ENCODE measurements at regions not wholly inside any gene's neighbourhood (a gene's known extent, or its start where the extent isn't known, plus 50 kb on each side); places are given as distances from the start of the nearest gene placed in this dataset.

DNA sequence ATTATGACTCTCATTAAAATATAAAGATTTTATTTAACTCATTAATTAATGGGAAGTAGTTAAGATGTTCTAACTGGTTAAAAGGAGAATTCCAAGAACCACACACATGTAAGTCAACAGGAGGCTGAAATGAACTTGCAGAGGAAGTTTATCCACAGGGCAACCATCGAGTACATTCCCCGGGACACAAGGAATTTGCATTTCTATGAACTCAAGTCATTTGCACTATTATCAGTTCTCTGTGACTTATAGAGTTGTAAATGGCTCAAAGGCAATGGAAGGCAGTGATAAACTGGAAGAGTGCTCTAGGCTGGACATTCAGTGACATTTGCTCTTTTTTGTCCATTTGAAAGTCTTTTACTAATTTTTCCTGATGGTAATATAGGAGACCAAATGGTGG, 97.4 kb downstream of the SNX5 start:
- intact Hi-C loops (cut with DNase I), result no loop called here
- TF ChIP-seq, protein P1, sequence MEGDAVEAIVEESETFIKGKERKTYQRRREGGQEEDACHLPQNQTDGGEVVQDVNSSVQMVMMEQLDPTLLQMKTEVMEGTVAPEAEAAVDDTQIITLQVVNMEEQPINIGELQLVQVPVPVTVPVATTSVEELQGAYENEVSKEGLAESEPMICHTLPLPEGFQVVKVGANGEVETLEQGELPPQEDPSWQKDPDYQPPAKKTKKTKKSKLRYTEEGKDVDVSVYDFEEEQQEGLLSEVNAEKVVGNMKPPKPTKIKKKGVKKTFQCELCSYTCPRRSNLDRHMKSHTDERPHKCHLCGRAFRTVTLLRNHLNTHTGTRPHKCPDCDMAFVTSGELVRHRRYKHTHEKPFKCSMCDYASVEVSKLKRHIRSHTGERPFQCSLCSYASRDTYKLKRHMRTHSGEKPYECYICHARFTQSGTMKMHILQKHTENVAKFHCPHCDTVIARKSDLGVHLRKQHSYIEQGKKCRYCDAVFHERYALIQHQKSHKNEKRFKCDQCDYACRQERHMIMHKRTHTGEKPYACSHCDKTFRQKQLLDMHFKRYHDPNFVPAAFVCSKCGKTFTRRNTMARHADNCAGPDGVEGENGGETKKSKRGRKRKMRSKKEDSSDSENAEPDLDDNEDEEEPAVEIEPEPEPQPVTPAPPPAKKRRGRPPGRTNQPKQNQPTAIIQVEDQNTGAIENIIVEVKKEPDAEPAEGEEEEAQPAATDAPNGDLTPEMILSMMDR (IDR thresholded peaks at IDR 0.05), result no peak
- Histone ChIP-seq H3K27me3 (ENCODE audit: insufficient read depth in 3 of 3, low read length in 2 of 3) (peaks cover 0 to 17% (median 0%) of the 10 kb centered on the region in 3 donors), H3K36me3 (ENCODE audit: insufficient read depth in 1 of 2, low read depth in 1 of 2) (no peaks in the 10 kb centered on the region), H3K27ac (no peak overlapping the region), H3K4me3 (no peak overlapping the region), H3K4me1 (no peaks in the 10 kb centered on the region), H3K9me3 (no peaks in the 10 kb centered on the region)
- DNase-seq (no peak), ATAC-seq (no peak)
- WGBS, 3 donors, result 38 to 47% (median 39%) methylated on average over 2 of the region's 2 CpGs

DNA sequence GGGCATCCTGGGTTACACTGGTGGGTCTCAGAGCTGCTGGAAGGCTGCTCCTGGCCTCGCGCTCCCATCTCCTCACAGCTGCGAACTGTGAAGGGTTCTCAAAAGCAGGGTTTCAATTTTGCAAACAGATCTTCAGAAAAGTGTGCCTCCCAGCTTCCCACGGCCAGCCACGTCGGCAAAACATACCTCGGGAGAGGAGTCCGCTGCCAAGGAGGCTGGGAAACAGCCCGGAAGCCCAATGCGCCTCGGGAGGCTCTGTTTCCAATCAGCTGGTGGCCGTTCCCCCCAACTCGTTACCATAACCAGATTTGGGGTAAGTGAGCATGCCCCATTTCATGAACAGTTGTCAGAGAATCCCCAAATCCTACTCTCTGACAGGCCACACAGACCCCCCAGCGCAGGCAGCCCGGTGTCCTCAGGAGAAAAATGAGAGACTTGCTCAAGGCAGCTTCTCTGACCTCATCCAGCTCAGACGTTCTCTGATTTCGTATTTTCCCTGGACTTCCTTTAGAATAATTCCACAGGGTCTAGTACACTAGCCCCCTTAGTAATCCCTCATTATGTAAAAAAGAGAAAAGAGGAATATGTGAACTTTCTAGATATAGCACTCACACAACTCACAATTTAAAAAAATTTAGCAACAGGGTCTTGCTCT, 98.4 kb downstream of the SNX5 start:
- Histone ChIP-seq H3K27ac (no peak overlapping the region), H3K9me3 (no peaks in the 10 kb centered on the region), H3K4me3 (peak overlapping the region; percentile 28), H3K27me3 (ENCODE audit: insufficient read depth in 3 of 3, low read length in 2 of 3) (peaks cover 0 to 17% (median 0%) of the 10 kb centered on the region in 3 donors), H3K36me3 (ENCODE audit: insufficient read depth in 1 of 2, low read depth in 1 of 2) (no peaks in the 10 kb centered on the region), H3K4me1 (no peaks in the 10 kb centered on the region)
- peak in 1 of 4 donors; percentile 24 for ATAC-seq
- 18 to 27% (median 21%) methylated on average over 17 of the region's 17 CpGs for WGBS, 3 donors
- intact Hi-C loops (cut with DNase I), result no loop called here
- no peak for DNase-seq
- TF ChIP-seq, protein P1 (IDR thresholded peaks at IDR 0.05), result no peak

DNA sequence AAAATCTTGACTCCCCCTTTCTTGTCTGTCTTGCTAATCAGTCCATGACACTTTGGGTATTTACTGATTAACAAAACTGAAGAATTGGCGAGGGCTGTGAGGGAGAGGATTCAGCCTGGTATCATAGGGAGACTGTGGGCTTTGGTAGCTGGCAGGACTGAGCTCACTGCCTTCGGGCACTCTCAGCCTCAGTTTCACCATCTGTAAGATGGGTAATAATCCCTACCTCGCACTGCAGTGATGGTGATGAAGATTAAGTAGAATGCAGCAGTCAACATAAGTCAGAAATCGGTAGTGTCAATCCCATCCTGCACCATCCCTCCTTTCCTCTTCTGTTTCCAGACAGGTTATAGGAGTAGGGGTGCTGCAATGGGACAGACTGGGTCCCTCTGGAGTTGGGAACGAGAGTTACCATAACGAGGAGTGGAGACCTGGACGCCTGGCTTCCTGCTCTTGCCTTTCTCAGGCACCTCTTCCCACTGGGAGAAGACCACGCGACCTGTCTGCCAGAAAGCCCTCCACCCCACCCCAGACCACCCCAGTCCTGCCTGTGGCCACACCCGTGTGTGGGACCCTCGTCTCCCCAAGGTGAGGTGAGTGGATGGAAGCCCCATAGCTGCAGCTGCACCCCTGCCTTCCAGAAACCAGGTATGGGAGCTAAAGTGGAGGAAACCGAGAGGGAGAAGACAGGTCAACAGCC, 99.1 kb downstream of the SNX5 start:
- no peaks in the 10 kb centered on the region for H3K9me3 ChIP-seq
- no peak for ATAC-seq
- no peak overlapping the region for H3K27ac ChIP-seq
- WGBS, 3 donors, result 69 to 75% (median 69%) methylated on average over 12 of the region's 12 CpGs
- intact Hi-C loops (cut with DNase I), result no loop called here
- H3K27me3 ChIP-seq (ENCODE audit: insufficient read depth in 3 of 3, low read length in 2 of 3), result peaks cover 0 to 17% (median 0%) of the 10 kb centered on the region in 3 donors
- H3K36me3 ChIP-seq (ENCODE audit: insufficient read depth in 1 of 2, low read depth in 1 of 2), result no peaks in the 10 kb centered on the region
- TF ChIP-seq, protein P1 (IDR thresholded peaks at IDR 0.05), result no peak
- no peak overlapping the region for H3K4me3 ChIP-seq
- no peaks in the 10 kb centered on the region for H3K4me1 ChIP-seq
- no peak for DNase-seq

DNA sequence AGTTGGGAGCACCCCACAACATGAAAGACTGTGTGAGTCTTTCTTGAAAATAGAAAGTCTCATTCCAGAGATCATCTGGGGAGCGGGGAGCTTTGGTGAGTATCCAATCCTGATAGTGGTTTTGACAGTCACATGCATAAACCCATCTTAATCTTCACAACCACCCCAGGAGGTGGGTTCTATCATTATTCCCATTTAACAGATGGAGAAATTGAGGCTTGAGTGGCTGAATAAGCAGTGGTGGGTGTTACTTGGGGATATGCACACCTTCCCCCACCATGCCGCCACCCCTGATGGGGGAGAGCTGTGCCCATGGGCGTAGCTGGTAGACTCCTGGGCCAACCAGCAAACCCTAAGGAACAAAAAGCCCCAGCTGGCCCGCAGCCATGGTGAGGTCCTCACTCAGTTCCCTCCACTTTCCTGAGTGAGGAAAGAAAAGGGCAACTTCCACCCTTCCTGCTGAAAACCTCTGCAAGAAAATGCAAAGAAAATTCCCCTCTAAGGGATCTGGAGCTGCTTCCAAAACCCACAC, 99.8 kb downstream of the SNX5 start:
- Histone ChIP-seq H3K27me3 (ENCODE audit: insufficient read depth in 3 of 3, low read length in 2 of 3) (peaks cover 0 to 17% (median 0%) of the 10 kb centered on the region in 3 donors), H3K9me3 (no peaks in the 10 kb centered on the region), H3K27ac (no peak overlapping the region), H3K4me1 (no peaks in the 10 kb centered on the region), H3K36me3 (ENCODE audit: insufficient read depth in 1 of 2, low read depth in 1 of 2) (no peaks in the 10 kb centered on the region), H3K4me3 (no peak overlapping the region)
- intact Hi-C loops (cut with DNase I), result no loop called here
- WGBS, 3 donors, result 65 to 84% (median 81%) methylated on average over 4 of the region's 4 CpGs
- ATAC-seq (no peak), DNase-seq (no peak)
- TF ChIP-seq, protein P1 (IDR thresholded peaks at IDR 0.05), result no peak
